ENCODE measurements at regions not wholly inside any gene's neighbourhood (a gene's known extent, or its start where the extent isn't known, plus 50 kb on each side); places are given as distances from the start of the nearest gene placed in this dataset.

- no peaks in the 10 kb centered on the region for H3K9me3 ChIP-seq
- WGBS, 2 donors: 88 to 100% methylated on average over 1 of the region's 1 CpG
- H3K27me3 ChIP-seq: no peaks in the 10 kb centered on the region
Measured at GRCh38 chr4:132284910-132285426, 864.1 kb upstream of the PCDH10 start.

GRCh38 chr4:132297346-132297745 lies 851.7 kb upstream of the PCDH10 start:
- Histone ChIP-seq H3K36me3 (no peaks in the 10 kb centered on the region), H3K9me3 (no peaks in the 10 kb centered on the region), H3K27ac (no peak overlapping the region), H3K4me1 (no peaks in the 10 kb centered on the region), H3K4me3 (no peak overlapping the region), H3K27me3 (no peaks in the 10 kb centered on the region)
- 20 to 36% methylated on average over 1 of the region's 1 CpG for WGBS, 2 donors
- intact Hi-C loops (cut with DNase I): no loop called here
- no peak for TF ChIP-seq CTCF (IDR thresholded peaks at IDR 0.05)
- TF ChIP-seq POLR2A (IDR thresholded peaks at IDR 0.05): no peak
- no peak for DNase-seq

More at GRCh38 chr4:132284910-132285426, 864.1 kb upstream of the PCDH10 start:
- intact Hi-C loops (cut with DNase I): no loop called here
- H3K36me3 ChIP-seq: no peaks in the 10 kb centered on the region
- no peak for DNase-seq
- no peaks in the 10 kb centered on the region for H3K4me1 ChIP-seq
- no peak overlapping the region for H3K27ac ChIP-seq
- no peak overlapping the region for H3K4me3 ChIP-seq
- TF ChIP-seq CTCF (IDR thresholded peaks at IDR 0.05) (no peak), POLR2A (IDR thresholded peaks at IDR 0.05) (no peak)

- 48 to 52% methylated on average over 1 of the region's 1 CpG for WGBS, 2 donors
Measured at GRCh38 chr4:132299841-132300240, 849.3 kb upstream of the PCDH10 start.

GRCh38 chr4:132312521-132312920 lies 836.6 kb upstream of the PCDH10 start:
- Histone ChIP-seq H3K27ac (no peak overlapping the region), H3K4me3 (no peak overlapping the region), H3K4me1 (no peaks in the 10 kb centered on the region), H3K36me3 (no peaks in the 10 kb centered on the region), H3K27me3 (no peaks in the 10 kb centered on the region), H3K9me3 (no peaks in the 10 kb centered on the region)
- 72 to 75% methylated on average over 2 of the region's 2 CpGs for WGBS, 2 donors
- intact Hi-C loops (cut with DNase I): no loop called here
- TF ChIP-seq POLR2A (IDR thresholded peaks at IDR 0.05) (no peak), CTCF (IDR thresholded peaks at IDR 0.05) (no peak)
- no peak for DNase-seq

More at GRCh38 chr4:132299841-132300240, 849.3 kb upstream of the PCDH10 start:
- Histone ChIP-seq H3K4me3 (no peak overlapping the region), H3K4me1 (no peaks in the 10 kb centered on the region), H3K27ac (no peak overlapping the region), H3K9me3 (no peaks in the 10 kb centered on the region), H3K27me3 (no peaks in the 10 kb centered on the region), H3K36me3 (no peaks in the 10 kb centered on the region)
- intact Hi-C loops (cut with DNase I): no loop called here
- DNase-seq: no peak
- TF ChIP-seq CTCF (IDR thresholded peaks at IDR 0.05): no peak
- no peak for TF ChIP-seq POLR2A (IDR thresholded peaks at IDR 0.05)

GRCh38 chr4:132313852-132314251 lies 835.2 kb upstream of the PCDH10 start:
- TF ChIP-seq CTCF (IDR thresholded peaks at IDR 0.05) (no peak), POLR2A (IDR thresholded peaks at IDR 0.05) (no peak)
- WGBS, 2 donors: 66 to 77% methylated on average over 7 of the region's 7 CpGs
- DNase-seq: no peak
- no peaks in the 10 kb centered on the region for H3K36me3 ChIP-seq
- intact Hi-C loops (cut with DNase I): no loop called here
- H3K4me3 ChIP-seq: no peak overlapping the region
- no peak overlapping the region for H3K27ac ChIP-seq
- no peaks in the 10 kb centered on the region for H3K27me3 ChIP-seq
- H3K9me3 ChIP-seq: no peaks in the 10 kb centered on the region
- no peaks in the 10 kb centered on the region for H3K4me1 ChIP-seq

Measured in esophagus squamous epithelium (tissue), 5 donors.